ENCODE measurements at regions not wholly inside any gene's neighbourhood (a gene's known extent, or its start where the extent isn't known, plus 50 kb on each side); places are given as distances from the start of the nearest gene placed in this dataset.

GRCh38 chr13:78915015-78915414 lies 256.1 kb upstream of the OBI1 start (continued):
- no peak for TF ChIP-seq CHD2 (IDR thresholded peaks at IDR 0.05; ENCODE audit: low read length)
- TF ChIP-seq SIX5 (IDR thresholded peaks at IDR 0.05; ENCODE audit: low read depth, low read length), result no peak
- no peak for TF ChIP-seq GTF2F1 (IDR thresholded peaks at IDR 0.05; ENCODE audit: borderline replicate concordance, low read depth, low read length)
- TF ChIP-seq CREB1 (IDR thresholded peaks at IDR 0.05), result no peak
- TF ChIP-seq, protein P1, sequence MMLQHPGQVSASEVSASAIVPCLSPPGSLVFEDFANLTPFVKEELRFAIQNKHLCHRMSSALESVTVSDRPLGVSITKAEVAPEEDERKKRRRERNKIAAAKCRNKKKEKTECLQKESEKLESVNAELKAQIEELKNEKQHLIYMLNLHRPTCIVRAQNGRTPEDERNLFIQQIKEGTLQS (IDR thresholded peaks at IDR 0.05; ENCODE audit: insufficient read depth, low read depth, low read length), result no peak

All from H1 (cell line).